HG02870 (cell line): ENCODE measurements at regions not wholly inside any gene's neighbourhood (a gene's known extent, or its start where the extent isn't known, plus 50 kb on each side); places are given as distances from the start of the nearest gene placed in this dataset.
"Not testable (repeated sequence)": the region's sequence is repeated elsewhere in the genome, so short reads cannot be mapped to it uniquely, and the experiment has no call there.

Source experiments
- ATAC-seq: cut with Tn5 transposase; IDR thresholded peaks from one replicate; pipeline ENCODE4 v1.9.1; 2021; ENCODE audit warnings: mild to moderate bottlenecking, moderate library complexity; ENCODE audit not compliant: unreplicated experiment

DNA sequence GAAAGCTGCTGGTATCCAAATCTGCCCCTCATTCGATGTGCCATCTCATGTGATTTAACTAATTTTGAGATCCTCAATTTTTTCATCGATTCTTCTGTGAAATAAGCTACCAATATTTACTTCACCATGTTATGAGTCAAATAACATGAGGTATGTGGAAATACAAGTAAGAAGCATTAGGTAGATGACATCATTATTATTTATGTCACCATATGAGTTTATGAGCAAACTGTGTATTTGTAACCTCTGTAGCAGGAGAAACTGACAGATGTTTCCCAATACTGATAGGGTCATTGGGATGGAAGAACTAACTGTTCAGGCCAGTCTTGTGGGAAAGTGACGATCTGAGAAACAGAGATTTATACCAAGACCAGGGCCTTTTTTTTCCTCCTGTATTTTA, 229.4 kb upstream of the GOT2 start:
- ATAC-seq = no peak

DNA sequence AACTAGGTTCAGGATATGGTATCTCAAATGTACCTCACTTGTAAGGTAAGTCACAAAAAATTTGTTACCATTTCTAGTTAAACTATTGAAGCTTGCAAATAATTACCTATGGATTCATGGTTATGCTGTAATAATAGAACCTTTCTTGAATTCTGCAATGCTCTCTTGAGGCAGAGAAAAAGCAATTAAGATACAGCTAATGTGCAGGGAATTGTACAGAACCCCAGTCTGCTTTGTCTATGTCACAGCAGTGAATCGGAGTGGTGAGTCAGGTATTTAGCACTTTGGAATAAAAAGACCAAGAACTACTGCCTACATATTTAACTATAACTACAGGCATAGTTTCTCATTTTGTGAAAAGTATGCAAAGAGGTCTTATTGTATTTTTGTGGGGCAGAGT, 228.7 kb upstream of the GOT2 start:
- no peak for ATAC-seq

GRCh38 chr16:58960484-58960883, 226.4 kb upstream of the GOT2 start:
- ATAC-seq = no peak

DNA sequence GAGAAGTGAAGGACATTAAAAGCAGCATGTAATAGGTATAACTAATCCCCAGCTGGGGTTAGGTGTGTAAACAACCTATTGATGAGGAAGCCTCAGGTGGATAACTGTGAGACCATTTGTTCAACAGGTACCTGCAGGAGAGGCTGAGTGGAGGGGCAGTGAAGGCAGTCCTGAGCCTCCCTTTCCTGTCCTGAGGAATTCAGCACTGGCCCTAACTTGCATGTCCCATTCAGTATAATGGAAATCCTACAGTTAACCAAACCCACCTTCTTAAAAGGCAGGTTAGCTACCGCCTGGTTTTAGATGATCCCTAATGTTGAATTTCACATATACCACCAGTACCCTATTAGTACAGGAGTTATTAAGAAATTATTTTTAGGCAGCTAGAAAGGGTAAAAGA, 225.9 kb upstream of the GOT2 start:
- no peak for ATAC-seq

- no peak for ATAC-seq
Measured at GRCh38 chr16:58958749-58959148, 224.6 kb upstream of the GOT2 start.

DNA sequence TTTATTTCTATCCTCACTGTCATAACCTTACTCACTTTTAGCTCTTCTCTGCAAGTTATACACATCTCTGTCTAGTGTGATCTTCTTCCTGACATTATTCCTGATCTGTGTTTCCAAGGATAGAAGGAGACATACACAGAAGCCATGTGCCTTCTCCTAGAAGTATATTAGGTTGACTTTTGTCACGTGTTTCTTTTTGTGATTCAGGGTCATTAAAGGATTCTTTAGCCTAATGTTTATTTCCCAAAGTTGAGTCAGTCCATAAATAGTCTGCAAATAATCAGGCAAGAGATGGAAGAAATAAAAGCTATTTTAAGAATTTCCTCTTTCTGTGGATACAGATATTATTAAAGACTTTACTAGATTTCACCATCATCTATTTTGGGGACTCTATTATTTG, 214.1 kb upstream of the GOT2 start:
- ATAC-seq = no peak

GRCh38 chr16:58940609-58941008, 206.5 kb upstream of the GOT2 start:
- no peak for ATAC-seq

GRCh38 chr16:58938811-58939210, 204.7 kb upstream of the GOT2 start:
- ATAC-seq = no peak

DNA sequence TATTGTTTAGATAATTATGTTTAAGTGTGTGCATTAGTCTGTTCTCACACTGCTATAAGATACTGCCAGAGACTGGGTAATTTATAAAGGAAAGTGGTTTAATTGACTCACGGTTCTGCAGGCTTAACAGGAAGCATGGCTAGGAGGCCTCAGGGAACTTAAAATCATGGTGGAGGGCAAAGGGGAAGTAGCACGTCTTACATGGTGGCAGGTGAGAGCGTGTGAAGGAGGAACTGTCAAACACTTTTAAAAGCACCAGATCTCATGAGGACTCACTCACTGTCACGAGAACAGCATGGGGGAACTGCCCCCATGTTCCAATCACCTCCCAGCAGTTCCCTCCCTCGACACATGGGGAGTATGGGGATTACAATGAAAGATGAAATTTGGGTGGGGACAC, 203.5 kb upstream of the GOT2 start:
- ATAC-seq = no peak

DNA sequence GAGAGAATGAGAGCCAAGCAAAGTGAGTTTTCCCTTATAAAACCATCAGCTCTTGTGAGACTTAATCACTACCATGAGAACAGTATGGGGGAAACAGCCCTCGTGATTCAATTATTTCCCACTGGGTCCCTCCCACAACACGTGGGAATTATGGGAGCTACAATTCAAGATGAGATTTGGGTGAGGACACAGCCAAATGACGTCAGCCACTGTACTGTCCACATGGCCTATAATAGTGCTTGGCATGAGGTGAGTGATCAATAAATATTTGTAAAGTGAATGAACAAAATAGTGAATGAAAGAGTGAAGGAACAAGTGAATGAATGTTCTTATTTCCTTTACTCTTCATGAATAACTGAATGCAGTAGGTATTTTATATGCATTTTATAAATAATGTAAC, 199.1 kb upstream of the GOT2 start:
- no peak for ATAC-seq

DNA sequence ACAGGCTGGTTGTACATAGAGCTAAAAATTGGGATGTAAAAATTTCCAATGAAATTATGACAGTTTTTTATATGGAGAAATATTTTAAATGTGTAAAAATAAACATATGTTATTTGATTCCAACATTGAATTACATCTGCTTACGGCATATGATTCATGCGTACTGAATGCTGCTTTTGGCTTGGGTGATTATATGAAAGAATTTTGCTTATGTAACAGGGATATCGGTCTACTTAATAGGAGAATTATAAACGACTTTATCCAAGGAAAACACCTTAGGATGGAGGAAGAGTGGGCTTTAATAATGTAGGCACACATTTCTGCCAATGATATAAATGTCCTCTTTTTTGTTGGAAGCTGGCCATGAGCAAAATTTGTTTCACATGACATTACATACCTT, 197.3 kb upstream of the GOT2 start:
- ATAC-seq = no peak

GRCh38 chr16:58923094-58923493, 189.0 kb upstream of the GOT2 start:
- ATAC-seq = no peak

GRCh38 chr16:58913456-58913855, 179.3 kb upstream of the GOT2 start:
- ATAC-seq = no peak

- ATAC-seq = no peak
Measured at GRCh38 chr16:58912571-58912970, 178.5 kb upstream of the GOT2 start.

DNA sequence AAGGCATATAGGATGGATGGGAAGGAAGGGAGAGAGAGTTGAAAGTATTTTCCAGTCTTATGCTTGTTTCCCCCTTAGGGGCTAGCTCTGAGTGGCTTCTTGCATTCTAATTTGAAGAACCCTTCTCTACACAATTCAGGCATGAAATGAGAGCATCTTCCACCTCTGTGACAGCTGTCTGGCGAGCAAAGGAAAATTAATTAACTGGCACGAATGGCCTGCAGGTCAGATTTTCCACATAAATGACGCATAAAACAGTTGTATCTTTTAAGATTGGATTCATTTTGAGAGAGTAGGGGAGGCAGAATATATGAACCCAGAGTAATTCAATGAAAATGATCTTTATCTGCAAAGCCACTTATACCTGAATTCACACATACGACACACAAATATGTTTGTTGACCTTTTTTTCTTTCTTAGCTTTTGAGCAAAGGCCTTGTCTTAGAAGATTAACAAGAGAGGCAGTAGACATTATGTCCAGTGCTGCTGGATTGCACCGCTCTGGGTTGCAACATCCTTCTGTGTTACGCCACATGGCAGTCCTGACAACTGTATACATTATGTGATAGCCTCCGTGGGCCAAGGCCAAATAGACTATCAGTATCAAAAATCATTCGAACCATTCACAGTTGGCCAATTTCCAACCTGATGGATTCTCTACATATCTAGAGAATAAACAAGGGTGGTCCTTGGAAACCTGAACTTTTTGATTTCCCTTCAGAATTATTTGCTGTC, 173.0 kb upstream of the GOT2 start:
- ATAC-seq = no peak

GRCh38 chr16:58904291-58904690, 170.2 kb upstream of the GOT2 start:
- ATAC-seq = no peak

- no peak for ATAC-seq
Measured at GRCh38 chr16:58889516-58889915, 155.4 kb upstream of the GOT2 start.

DNA sequence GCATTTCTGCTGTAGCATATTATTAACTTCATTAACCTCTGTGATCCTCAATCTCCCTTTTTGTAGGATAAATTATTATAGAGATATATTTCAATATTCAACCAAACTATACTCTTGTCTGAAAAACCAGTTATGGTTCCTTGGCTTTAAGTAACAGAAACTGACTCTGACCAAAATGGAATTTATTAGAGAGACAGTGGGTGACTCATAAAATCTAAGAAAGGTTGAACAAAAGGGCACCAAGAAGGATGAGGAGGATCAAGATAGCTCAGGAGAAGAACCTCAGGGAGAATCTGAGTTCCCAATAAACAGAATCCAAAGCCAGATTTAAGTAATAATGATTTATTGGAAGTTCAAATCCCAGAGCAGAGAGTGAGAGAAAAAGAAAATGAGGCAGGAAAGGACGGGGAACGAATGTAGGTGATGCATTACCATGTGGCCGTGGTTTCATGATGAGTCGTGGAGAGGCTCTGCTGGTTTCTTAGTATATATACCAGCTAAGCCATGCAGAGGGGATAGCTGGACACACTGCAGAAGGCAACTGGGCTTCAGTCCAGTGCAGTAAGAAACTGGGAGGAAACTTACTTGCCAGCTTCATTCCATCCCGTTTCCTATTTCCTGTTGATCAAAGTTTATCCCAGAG, 151.5 kb upstream of the GOT2 start:
- ATAC-seq = no peak

GRCh38 chr16:58884141-58884540, 150.0 kb upstream of the GOT2 start:
- no peak for ATAC-seq

DNA sequence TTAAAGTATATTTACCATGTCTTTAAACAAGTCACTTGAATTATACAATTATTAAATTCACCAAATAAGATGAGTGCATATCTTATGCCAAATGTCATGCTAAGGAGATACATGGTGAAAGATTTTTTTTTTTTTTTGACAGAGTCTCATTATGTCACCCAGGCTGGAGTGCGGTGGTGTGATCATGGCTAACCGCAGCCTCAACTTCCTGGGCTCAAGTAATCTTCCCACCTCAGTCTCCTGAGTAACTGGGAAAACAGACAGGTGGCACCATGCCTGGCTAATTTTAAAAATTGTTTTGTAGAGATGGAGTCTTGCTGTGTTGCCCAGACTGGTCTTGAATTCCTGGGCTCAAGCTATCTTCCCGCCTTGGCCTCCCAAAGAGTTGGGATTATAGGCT, 149.0 kb upstream of the GOT2 start:
- ATAC-seq = no peak

DNA sequence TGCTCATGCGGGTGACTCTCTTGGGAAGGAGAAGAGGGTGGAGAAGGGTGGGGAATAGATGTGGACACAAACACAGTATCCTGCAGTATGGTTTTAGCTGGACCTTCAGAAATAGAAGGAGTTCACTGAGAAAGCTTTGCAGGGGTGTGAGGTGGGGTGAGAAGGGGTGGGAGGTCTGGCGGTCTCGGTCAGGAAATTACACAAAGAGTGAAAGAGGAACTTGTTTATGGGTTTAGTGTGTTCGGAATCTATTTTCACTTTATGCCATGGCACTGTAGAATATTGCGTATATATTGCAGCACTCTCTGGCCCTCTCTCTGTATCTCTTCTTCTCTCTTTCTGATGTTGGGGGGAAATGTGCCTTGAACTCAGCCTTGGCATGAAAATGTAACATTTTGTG, 148.2 kb upstream of the GOT2 start:
- peak; percentile 89 for ATAC-seq

DNA sequence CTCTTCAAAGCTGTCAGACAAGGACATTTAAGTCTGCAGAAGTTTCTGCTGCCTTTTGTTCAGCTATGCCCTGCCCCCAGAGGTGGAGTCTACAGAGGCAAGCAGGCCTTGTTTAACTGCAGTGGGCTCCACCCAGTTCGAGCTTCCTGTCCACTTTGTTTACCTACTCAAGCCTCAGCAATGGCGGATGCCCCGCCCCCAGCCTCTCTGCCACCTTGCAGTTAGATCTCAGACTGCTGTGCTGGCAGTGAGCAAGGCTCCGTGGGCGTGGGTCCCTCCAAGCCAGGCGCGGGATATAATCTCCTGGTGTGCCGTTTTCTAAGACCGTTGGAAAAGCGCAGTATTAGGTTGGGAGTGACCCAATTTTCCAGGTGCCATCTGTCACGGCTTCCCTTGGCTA, 144.5 kb upstream of the GOT2 start:
- not testable (repeated sequence) for ATAC-seq

- ATAC-seq = no peak
Measured at GRCh38 chr16:58866935-58867334, 132.8 kb upstream of the GOT2 start.
